HG02973 (cell line): ENCODE measurements at regions not wholly inside any gene's neighbourhood (a gene's known extent, or its start where the extent isn't known, plus 50 kb on each side); places are given as distances from the start of the nearest gene placed in this dataset.
"Not testable (repeated sequence)": the region's sequence is repeated elsewhere in the genome, so short reads cannot be mapped to it uniquely, and the experiment has no call there.

ENCODE experiments used
- ATAC-seq: cut with Tn5 transposase; IDR thresholded peaks from one replicate; pipeline ENCODE4 v1.9.1; 2021; ENCODE audit warnings: moderate library complexity; ENCODE audit not compliant: unreplicated experiment

DNA sequence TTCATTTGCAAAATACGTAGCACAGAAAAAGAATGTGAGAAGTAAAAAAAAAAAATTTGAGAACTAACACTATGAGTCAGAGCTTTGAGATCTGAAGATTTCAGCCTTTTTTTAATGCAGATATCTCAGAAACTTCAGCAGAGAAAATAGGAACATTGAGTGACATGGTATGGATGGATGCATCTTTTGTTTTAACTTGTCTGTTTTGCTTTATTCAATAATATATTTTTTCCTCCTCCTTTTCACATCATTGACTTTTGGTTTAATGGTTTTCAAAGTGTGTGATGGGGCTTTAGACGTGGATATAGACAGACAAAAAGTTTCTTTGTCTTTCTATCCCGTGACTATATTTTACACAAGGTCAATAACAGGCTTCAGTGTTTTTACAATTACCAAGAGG, 426.7 kb upstream of the FRG2C start:
- no peak for ATAC-seq

DNA sequence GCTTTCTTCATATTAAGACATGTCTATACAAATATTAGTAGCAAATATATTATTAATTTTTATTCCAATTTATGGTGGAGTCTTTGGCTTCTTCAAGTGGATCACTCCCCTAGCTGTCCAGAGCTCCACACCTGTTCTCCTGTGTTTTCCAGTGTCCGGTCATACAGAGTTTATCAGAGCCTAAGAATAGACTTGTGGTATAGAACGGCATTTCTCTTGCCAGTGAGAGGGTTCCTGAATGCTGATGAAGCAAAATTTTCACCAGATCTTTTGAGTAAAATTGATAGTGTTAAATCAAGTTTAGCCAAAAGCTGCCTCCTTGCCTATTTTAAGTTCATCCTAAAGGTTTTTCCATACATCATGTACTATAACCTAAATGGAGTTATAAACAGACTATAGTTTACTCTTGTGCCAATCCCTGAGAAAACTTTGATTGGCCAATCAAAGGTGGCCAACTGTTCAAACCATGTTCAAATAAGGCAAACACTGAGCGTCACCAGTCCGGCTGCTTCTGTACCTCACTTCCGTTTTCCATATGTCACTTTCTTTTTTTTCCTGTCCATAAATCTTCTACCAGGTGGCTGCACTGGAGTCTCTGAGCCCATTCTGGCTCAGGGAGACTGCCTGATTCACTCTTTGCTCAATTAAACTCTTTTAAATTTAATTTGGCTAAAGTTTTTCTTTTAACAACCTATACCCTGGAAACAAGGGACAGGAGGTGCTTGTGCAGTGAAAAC, 422.7 kb upstream of the FRG2C start:
- ATAC-seq = not testable (repeated sequence)

DNA sequence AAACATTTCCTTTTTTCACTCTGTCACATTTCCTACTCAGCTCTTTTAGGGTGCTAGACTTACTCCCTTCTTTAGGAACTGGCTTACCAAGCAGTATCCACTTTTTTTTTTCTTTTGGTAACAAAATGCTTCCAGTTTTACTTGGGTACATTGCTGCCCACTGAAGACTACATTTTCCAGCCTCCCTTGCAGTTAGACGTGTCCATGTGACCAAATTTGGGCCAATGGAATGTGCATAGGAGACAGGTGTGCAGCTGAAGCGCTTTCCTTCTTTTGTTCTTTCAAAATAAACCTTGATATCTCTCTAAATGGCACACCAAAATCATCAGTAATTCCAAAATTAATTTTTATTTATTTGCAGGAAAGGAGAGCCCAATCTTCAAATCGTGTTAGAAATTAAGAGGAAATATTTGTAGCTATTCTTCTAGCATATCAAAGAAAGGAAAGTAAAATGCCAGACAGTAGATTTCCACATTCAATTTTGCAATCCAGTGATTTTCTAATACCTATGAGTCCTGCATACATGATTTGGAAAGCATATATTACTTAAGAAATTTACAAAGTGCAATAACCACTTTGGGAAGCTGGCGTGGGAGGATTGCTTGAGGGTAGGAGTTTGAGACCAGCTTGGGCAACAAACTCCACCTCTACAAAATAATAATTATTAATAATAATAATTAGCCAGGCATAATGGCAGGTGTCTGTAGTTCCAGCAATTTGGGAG, 422.0 kb upstream of the FRG2C start:
- no peak for ATAC-seq

DNA sequence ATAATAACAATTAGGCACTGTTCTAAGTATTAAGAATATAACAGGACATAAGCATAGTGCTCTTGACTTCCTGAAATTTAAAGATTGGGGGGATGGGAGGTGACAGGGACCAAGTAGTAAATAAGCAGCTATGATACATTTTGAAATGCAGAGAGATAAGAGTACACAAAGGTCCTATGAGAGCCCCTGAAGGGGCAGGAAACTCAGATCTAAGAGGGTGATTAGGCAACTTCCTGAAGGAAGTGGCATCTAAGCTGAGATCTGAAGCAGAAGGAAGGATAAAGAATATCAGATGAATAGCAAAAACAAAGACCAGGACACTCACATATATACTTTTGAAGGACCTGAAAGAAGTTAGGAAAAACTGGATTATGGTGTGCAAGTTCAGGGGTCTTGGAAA, 415.2 kb upstream of the FRG2C start:
- ATAC-seq = no peak

DNA sequence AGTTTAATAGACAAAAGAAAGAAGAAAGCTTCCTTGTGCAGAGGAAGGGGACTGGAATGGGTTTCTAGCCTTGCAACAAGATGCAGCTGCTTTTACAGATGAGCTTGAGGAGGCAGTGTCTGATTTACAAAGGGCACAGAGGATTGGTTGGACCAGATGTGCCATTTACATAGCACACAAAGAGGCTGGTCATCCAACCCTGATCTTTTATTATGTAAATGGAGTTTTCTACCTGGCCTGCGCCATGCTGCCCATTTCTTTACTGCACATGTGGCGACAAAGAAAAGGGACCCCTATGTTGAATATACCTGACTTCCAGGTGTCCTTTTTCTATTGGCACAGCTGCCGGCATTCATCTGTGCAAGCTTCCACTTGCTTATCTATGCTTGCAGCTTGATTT, 409.4 kb upstream of the FRG2C start:
- ATAC-seq = no peak

DNA sequence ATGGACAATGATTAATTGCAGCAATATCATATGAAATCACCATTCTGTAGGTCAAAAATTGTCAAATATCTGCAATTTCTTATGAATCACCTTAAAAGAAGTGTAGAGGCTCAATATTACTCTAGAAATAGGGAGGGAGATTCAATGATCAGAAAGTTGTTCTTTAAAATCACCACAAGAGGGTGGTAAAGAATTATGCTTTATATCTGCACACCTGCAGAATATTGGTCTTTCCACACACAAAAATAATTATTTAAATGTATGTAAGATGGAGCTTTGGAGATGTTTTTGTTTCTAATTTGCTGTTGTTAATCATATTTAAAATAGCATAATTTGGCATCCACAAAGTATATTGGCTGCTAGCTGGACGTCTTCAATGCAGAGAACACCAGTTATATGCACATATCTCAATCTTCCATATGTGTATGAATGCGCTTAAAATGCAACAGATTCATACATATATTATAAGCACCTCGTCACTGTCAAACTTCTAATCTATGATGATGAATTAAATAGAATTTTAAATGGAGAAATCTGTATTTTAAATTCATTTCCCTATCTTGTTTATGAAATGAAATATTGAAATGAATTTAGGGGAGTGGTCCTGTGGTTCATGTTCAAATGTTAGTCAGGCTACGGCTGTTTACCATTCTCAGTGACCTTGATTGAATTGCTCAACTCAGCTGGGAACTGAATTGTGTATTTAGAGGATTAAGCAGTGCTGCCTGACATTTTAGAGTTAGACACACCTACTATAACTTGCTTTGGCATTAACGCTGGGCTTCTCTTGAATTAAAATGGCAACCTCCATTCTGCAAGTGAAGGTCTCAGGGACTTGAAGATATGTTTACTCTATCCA, 405.1 kb upstream of the FRG2C start:
- not testable (repeated sequence) for ATAC-seq

DNA sequence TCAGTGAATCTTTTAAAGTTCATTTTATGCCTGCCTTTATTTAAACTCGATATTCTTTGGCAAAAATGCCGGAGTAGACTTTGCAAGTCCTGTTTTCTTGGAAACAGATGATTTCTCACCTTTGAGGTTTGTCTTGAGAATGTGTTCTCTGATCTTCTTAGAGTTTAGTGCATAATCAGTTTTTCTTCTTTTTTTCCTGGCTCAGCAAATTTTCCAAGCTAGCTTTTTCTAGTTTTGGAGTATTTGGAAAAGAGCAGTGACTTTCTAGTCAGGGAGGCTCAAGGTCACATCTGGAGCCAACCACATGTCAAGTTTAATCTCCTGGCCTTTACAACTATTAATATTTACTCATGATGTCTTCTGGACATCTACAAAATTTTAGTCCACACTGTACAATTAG, 403.2 kb upstream of the FRG2C start:
- not testable (repeated sequence) for ATAC-seq

DNA sequence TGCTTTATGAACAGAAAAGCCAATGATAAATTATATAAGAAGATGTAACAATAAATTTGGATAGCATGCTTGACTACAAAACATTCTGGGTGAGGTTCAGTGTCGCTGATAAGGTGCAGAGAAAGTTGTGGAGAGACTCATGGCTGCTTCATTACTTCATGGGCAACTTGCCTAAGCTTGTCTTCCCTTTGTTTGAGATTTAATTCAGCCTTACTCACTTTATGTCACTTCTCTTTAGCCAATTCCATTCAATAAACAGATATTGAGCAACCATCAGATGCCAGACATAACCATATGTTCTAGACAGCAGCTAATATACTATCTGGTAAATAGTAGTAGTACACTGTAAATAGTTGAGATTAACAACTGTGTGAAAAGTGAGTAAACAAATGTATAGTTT, 401.5 kb upstream of the FRG2C start:
- ATAC-seq = no peak

DNA sequence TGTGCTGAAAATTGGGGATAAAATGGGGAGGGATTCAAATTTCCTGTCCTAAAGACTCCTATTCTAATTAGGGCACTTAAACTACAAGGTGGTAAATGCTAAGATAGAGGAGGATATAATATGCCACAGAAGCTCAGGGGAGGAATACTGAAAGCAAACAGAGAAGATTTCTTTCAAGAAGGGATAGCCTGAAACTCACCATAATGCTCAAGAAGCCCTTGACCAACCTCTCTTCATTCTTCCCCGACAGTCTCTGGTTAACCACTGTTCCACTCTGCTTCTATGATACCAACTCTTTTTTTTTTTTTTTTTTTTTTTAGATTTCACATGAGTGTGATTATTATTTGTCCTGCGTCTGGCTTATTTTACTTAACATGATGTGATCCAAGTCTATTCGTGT, 398.2 kb upstream of the FRG2C start:
- ATAC-seq = no peak

DNA sequence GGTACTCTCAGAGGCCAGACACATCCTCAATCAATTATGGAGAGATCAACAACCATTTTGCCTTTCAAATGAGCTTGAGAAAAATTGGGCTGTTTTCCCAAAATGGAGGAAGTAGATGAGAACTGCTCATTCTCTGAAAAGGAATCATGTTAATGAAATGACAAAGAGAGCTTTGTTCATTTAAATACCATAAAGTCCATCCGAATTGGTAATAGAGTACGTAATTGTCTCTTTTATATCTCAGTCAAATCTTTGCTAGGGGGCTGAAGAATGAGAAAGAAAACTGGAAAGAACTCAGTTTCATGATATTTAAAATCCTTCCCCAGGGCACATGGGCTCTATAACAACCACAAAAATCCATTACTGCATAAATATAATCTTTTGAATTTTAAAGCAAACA, 395.6 kb upstream of the FRG2C start:
- ATAC-seq = not testable (repeated sequence)

DNA sequence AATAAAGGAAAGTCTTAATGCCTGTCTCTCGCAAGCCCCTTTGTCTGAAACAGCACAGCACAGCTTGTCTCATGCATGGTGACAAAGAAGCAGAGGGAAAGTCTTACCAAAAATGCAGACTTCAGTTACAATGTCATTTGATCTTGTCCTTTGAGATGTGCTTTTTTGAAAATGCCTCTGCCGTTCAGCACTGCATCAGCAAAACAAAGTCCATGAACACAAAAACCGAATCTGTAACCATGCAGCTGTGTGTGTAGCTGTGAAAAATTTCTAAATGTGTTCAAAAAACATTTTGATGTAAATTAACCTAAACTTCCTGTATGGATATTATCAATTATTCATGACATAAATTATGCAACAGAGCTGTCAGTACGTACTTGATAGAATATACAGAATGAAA, 391.9 kb upstream of the FRG2C start:
- ATAC-seq = not testable (repeated sequence)

DNA sequence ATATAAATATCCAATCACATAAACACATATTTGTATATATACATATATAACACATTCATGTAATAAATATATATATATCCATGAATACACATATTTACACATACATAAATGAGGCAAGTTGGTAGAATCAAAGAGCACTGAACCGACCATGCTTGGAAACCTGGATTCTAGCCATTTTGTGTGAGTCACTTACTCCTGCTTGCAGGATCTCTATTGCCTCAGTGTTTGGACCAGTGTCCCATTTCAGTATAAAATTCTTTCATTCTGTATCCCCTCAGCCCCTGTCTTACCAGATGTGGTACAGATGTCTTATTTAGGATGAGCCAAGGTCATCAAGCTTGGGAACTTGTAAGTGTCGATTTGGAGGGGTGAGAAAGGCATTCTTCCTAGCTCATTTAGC, 391.4 kb upstream of the FRG2C start:
- ATAC-seq = no peak

DNA sequence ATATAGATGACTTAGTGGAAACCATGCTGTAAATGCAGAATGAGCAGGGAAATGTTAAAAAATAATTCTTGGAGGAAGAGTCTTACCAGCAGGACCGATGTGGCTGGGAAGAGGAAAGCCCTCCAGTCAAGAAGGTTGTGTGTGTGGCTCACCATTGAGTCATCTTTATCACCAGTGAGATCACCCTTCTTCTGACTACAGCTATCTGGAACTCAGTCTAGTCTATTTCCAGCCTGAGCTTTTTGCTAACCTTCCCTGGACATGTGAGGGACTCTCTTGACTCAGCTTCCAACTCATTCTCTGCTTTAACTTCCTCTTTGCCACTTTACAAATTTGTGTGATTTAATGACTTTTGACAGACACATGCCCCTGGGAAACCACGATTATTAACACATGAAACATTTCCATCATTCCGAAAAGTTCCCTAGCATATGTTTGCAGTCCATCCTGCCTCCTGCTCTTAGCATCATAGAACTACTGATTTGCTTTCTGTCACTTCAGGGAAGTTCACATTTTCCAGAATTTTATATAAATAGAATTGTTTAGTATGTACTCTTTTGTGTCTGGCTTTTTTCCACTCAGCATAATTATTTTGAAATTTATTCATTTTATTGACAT, 378.5 kb upstream of the FRG2C start:
- ATAC-seq = not testable (repeated sequence)

DNA sequence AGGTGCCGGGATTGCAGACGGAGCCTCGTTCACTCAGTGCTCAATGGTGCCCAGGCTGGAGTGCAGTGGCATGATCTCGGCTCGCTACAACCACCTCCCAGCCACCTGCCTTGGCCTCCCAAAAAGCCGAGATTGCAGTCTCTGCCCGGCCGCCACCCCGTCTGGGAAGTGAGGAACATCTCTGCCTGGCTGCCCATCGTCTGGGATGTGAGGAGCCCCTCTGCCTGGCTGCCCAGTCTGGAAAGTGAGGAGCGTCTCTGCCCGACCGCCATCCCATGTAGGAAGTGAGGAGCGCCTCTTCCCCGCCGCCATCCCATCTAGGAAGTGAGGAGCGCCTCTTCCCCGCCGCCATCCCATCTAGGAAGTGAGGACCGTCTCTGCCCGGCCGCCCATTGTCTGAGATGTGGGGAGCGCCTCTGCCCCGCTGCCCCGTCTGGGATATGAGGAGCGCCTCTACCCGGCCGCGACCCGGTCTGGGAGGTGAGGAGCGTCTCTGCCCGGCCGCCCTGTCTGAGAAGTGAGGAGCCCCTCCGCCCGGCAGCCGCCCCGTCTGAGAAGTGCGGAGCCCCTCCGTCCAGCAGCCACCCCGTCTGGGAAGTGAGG, 375.1 kb upstream of the FRG2C start:
- ATAC-seq = not testable (repeated sequence)

DNA sequence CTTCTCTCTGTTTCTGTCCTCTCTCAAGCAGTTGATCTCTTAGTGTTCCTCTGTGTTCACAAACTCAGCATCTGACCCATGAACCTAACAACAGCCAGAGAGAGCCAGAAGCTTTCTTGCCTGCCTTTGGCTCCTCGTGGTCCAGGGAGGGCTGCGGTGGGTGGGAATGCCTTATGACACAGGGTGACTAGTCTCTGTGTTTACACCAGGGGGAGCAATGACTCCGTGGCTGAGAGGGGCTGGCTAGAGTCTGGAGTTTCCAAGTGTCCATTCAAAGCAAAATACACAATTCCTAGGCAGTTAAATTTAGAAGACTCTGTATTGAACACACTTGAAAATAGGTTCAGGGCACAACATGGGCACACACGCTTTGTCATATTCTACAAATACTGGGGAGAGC, 370.0 kb upstream of the FRG2C start:
- no peak for ATAC-seq

DNA sequence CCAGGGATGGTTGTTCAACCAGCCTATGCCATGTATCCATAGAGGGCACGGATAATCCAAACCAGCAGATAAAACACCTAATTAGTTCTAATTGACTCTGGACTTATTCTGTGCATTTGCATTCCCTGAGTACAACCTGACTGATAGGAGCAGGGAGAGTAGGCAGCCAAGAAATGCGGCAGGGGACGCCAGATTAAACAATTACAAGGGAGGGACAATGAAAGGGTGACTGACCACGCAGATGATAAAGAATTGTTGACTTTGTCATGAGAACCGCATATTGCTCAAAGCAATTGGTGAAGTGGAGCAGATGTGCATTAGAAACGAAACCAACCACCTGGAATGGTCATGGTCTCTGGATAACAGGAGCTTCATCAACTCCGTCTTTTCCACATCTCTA, 369.1 kb upstream of the FRG2C start:
- no peak for ATAC-seq

DNA sequence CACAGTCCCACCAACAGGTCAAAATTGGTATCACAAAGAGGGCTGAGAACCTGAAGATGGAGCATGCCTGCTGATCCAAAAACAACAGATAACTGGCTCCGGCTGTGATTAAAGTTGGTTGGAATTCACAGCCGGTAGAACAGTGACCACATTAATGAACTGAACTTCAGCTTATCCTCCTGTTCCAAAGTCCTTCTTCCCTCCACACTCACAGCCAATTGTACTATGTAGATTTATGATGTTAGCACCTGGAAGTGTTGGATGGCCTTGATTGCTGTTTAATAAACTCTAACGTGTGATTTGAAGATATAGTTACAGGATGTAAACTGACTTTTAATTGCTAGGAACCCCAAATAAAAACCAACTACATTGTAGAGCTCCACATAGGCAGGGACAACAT, 367.3 kb upstream of the FRG2C start:
- ATAC-seq = no peak

DNA sequence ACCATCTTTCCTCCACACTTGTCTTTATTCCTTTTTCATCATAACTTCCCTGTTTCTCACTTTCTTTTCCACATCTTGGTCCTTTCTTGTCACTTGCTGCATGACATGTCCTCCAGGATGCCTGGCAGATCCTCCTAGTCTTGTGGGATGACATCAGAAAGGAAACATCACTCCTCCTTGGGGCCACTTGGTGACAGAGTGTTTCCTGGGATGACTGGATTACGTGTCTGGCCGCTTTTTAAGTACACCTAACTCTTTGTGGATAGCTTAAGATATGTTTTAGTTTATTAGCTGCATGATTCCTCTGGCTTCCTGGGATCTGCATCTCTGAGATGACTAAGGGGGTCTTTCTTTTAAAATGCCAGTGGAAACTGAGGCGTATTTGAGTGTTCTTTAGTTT, 363.5 kb upstream of the FRG2C start:
- ATAC-seq = no peak

DNA sequence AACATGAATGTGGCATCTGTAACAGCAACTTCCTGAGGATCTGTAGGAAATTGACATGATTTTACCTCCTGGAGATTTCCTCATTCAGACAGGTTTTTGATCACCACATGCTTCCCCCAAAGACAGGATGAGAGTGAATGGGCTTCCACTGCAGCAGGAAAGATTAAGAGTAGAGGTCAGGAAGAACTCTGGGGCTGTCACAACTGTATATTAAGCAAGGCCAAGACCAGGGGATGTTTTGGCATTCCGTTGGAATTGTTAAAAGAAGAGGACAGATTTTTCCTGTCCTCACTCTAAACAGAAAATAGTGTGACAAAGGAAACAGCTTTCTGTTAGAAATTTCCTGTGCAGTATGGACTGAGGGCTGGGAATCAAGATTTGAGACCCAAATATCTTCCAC, 363.1 kb upstream of the FRG2C start:
- ATAC-seq = not testable (repeated sequence)

DNA sequence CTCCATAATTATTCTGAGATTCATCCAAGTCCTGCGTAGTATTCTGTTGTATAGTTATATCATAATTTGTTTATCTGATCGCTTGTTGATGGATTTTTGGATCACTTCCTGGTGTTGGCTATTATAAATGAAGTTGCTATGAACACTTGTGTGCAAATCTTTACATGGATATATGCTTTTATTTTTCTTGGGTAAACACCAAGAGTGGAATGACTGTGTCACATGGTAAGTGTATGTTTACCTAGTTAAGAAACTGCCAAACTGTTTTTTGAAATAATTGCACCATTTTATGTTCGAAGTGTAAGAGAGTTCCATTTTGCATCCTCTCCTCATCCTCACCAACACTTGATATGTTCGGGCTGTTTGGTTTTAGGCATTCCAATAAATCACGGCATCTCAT, 360.4 kb upstream of the FRG2C start:
- ATAC-seq = no peak

DNA sequence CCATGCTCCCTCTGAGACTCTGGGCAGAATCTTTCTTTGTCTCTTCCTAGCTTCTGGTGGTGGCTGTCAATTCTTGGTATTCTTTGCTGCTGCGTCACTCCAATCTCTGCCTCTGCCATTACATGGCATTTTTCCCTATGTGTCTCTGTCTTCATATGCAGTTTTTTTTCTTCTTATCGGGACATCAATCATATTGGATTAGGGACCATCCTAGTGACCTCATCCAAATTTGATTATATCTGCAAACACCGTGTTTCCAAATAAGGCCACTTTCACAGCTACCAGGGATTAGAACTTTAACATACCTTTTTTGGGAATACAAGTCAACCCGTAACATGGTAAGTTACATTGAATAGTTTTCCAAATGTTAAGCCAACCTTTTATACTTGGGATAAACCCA, 358.2 kb upstream of the FRG2C start:
- no peak for ATAC-seq
